Choroid plexus epithelial cell (primary cell): ENCODE measurements at regions not wholly inside any gene's neighbourhood (a gene's known extent, or its start where the extent isn't known, plus 50 kb on each side); places are given as distances from the start of the nearest gene placed in this dataset.

Source experiments
- DNase-seq: peaks from one replicate; pipeline ENCODE4 v3.0.0-alpha.2; 2010; ENCODE audit warnings: low read depth
- H3K4me3 ChIP-seq: 2 replicates; pipeline ENCODE4 v1.5.1; 2011; ENCODE audit warnings: low read depth, mild to moderate bottlenecking, control low read depth, low read length, moderate library complexity
- TF ChIP-seq, protein P1 (sequence below): conservative IDR thresholded peaks from 2 replicates; pipeline ENCODE4 v1.5.1; 2011; ENCODE audit warnings: low read depth, mild to moderate bottlenecking, control low read depth, inconsistent platforms, low read length, moderate library complexity

DNA sequence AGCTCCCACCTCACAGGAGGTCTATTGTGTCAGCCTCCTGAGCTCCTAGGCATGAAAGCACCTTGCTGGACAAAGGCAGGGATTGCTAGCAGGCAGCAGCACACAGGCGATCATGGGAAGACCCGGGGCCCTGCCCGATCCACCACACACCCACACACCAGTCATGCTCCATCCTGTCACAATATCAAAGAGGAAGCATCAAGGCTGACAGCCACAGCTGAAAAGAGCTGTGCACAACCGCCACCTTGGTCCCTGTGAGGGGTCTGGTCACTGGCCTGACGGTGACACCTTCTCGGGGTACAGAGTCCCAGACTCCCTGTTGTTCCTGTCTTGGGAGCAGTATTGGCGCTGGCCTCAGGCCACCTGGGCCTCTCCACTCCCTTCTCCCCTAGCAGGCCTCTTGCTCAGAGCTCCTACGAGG lies 89.7 kb upstream of the RET start:
- no peak overlapping the region for H3K4me3 ChIP-seq
- DNase-seq: no peak
- TF ChIP-seq, protein P1, sequence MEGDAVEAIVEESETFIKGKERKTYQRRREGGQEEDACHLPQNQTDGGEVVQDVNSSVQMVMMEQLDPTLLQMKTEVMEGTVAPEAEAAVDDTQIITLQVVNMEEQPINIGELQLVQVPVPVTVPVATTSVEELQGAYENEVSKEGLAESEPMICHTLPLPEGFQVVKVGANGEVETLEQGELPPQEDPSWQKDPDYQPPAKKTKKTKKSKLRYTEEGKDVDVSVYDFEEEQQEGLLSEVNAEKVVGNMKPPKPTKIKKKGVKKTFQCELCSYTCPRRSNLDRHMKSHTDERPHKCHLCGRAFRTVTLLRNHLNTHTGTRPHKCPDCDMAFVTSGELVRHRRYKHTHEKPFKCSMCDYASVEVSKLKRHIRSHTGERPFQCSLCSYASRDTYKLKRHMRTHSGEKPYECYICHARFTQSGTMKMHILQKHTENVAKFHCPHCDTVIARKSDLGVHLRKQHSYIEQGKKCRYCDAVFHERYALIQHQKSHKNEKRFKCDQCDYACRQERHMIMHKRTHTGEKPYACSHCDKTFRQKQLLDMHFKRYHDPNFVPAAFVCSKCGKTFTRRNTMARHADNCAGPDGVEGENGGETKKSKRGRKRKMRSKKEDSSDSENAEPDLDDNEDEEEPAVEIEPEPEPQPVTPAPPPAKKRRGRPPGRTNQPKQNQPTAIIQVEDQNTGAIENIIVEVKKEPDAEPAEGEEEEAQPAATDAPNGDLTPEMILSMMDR: no peak

DNA sequence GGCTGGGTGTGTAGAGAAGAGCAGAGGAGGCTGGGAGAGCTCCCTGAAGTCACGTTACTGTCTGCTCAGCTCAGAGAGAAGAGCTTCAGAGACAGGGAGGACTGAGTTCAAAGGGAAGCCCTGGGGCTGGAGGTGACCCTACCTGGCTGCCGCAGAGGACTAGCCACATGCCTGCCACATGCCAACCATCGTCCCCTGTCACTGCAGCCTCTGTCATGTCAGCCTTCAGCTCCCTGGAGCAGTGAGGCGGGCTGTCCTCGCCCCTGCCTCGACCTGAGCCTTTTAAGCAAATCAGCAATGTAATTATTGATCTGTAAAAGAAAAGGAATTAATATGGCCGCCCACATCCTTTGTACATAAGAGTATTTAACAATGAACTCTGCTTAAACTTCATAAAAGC lies 89.3 kb upstream of the RET start:
- no peak overlapping the region for H3K4me3 ChIP-seq
- no peak for DNase-seq
- TF ChIP-seq, protein P1: no peak

DNA sequence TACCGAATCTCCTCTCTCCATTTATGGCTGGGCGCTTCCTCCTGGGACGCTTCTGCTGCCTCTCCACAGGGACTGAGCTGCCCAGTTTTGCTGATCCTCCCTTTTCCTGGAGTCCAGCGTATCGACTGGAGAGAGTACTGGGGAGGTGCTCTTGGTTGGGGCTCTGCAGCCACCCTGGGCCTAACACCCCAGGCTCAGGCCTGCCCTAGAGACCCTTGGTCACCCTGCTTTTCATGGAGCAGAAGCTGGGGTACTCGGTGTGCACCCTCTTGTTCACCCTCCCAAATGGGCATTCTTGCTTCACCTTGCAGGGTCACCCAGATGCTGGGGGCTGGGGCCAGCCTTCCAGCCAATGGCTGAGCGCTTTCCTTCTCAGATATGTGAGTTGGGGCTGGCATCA lies 88.8 kb upstream of the RET start:
- TF ChIP-seq, protein P1: no peak
- no peak overlapping the region for H3K4me3 ChIP-seq
- DNase-seq: no peak

DNA sequence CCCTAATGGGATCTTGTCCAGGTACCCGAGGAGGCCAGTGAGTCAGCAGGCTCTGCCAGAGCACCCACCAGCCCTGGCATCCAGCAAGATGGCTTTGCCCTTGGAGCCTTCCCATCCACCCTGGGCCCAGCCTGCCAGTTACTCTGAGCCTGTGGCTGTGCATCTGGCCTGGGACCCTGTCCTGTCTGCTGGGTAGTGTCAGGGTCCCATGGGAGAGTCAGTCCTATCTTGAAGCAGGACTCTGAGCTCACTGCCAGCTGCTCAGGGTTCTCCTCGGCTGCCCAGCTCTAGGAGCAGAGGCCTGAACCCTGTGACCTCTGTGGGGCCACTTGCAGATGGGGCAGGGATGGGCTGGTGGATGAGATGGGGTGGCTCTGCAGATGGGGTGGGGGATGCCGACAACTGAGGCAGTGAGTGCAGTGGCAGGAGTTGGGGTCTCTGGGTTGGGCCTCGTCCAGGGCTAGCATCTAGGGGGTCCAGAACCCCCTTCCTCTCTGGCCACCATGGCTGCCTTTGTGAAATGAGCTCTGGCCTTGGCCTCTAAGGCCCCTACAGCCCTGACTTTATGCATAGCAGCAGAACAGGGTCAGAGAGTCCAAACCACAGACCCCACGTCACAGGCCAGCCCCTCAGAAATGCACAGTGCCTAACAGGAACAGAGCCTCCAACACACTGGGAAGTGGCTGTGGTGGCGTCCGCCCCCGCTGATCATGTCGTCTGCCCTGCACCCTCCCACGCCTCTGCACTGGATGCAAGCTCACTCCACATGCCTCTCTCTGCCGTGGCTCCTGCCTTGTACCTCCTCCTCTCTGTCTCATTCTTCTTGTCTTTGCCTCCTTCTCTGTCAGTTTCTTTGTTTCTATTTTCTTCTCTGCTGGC lies 88.1 kb upstream of the RET start:
- TF ChIP-seq, protein P1: no peak
- no peak for DNase-seq
- H3K4me3 ChIP-seq: no peak overlapping the region

DNA sequence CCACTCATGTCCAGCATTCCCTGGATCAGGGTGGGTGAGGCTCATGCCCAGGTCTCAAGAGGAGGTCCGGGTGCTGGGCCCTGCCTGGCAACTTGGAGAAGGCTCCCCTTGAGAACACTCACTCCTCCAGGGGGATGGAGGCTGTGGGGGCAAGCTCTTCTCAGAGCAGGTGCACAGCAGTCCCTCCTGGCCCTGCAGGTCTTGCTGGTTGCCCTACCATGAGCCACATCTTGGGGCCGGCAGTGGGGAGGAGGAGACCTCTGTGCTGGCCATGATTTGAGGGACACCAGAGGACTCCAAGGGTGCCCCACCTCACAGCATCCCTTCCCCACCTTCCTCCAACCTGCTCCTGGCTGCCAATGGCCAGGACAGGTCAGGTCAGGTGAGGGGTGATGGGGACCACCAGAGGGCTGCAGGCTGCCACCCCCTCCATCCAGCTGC lies 87.4 kb upstream of the RET start:
- TF ChIP-seq, protein P1: no peak
- H3K4me3 ChIP-seq: no peak overlapping the region
- DNase-seq: no peak

DNA sequence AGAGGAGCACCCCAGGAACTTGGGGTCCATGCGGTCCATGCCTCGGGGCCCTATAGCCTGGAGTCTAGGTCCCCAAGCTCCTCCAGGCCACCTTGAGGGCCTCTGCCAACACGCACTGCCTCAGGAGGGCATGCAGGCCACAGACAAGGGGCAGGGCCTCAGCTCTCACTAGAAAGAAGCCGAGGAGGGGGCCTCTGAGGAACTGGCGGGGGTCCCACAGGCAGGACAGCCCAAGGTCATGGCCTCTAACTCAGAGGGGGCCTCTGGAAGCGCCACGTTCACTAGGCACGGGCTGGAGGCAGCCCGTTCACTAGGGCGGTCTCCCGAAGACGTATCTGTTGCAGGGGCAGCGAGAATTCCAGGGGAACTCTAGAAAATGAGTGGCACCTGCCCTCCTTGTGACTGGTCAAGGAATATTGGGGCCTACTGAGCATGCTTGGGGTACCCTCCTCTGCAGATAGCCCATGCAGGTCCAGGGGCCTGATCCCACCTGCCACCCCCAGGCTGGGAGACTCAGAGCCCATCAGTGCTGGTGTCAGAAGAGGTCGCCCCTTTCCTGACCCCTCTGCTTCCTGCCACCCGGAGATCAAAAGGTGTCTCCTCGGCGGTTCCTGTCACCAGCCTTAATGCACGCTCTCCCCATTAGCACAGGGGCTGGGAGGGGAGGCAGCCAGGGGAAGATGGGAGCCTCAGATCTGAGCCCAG lies 86.7 kb upstream of the RET start:
- DNase-seq: no peak
- TF ChIP-seq, protein P1: no peak

More for the DNA sequence above, 86.7 kb upstream of the RET start:
- H3K4me3 ChIP-seq: no peak overlapping the region
